H9 (cell line): ENCODE measurements at regions not wholly inside any gene's neighbourhood (a gene's known extent, or its start where the extent isn't known, plus 50 kb on each side); places are given as distances from the start of the nearest gene placed in this dataset.

Experiments
- DNase-seq: peaks from one replicate; pipeline ENCODE4 v3.0.0-alpha.2; 2017
- H2AFZ ChIP-seq: one replicate; pipeline ENCODE4 v1.6.1; 2013; ENCODE audit warnings: mild to moderate bottlenecking, low read length, control low read depth, moderate library complexity
- H2AK5ac ChIP-seq: 2 replicates; pipeline ENCODE4 v1.6.1; 2013; ENCODE audit warnings: low read length, control low read depth, mixed read lengths; ENCODE audit not compliant: insufficient read length
- H2BK120ac ChIP-seq: one replicate; pipeline ENCODE4 v1.6.1; 2013; ENCODE audit warnings: low read depth, mild to moderate bottlenecking, low read length, control low read depth, inconsistent platforms; ENCODE audit not compliant: poor library complexity, severe bottlenecking
- H2BK12ac ChIP-seq: 2 replicates; pipeline ENCODE4 v1.6.1; 2013; ENCODE audit warnings: low read length, control low read depth, mixed read lengths, low read depth; ENCODE audit not compliant: insufficient read length
- H2BK15ac ChIP-seq: 2 replicates; pipeline ENCODE4 v1.6.1; 2013; ENCODE audit warnings: low read depth, low read length, control low read depth
- H2BK20ac ChIP-seq: one replicate; pipeline ENCODE4 v1.6.1; 2013; ENCODE audit warnings: low read depth, mild to moderate bottlenecking, low read length, control low read depth, inconsistent platforms; ENCODE audit not compliant: poor library complexity, severe bottlenecking
- H2BK5ac ChIP-seq: 2 replicates; pipeline ENCODE4 v1.6.1; 2013; ENCODE audit warnings: low read length, control low read depth, mixed read lengths; ENCODE audit not compliant: insufficient read length
- H3K14ac ChIP-seq: 2 replicates; pipeline ENCODE4 v1.6.1; 2013; ENCODE audit warnings: low read length, control low read depth; ENCODE audit not compliant: insufficient read depth
- H3K18ac ChIP-seq: 2 replicates; pipeline ENCODE4 v1.6.1; 2013; ENCODE audit warnings: low read depth, mild to moderate bottlenecking, mixed read lengths, low read length, control low read depth; ENCODE audit not compliant: insufficient read length
- H3K23ac ChIP-seq: 2 replicates; pipeline ENCODE4 v1.6.1; 2013; ENCODE audit warnings: low read length, control low read depth, mixed read lengths, low read depth; ENCODE audit not compliant: insufficient read length
- H3K23me2 ChIP-seq: 2 replicates; pipeline ENCODE4 v1.6.1; 2013; ENCODE audit warnings: low read depth, mild to moderate bottlenecking, mixed read lengths, low read length, control low read depth; ENCODE audit not compliant: insufficient read length, poor library complexity, severe bottlenecking
- H3K27ac ChIP-seq: 2 replicates; pipeline ENCODE4 v1.5.1; 2013; ENCODE audit warnings: low read length, control low read depth, mixed read lengths, low read depth; ENCODE audit not compliant: insufficient read length
- H3K27me3 ChIP-seq: 2 replicates; pipeline ENCODE4 v1.6.1; 2013; ENCODE audit warnings: low read length, control low read depth, inconsistent platforms; ENCODE audit not compliant: insufficient read depth
- H3K4ac ChIP-seq: 2 replicates; pipeline ENCODE4 v1.6.1; 2013; ENCODE audit warnings: low read depth, mild to moderate bottlenecking, control low read depth, inconsistent platforms, low read length, moderate library complexity
- H3K4me1 ChIP-seq: 2 replicates; pipeline ENCODE4 v1.6.1; 2013; ENCODE audit warnings: low read length, control low read depth, inconsistent platforms; ENCODE audit not compliant: insufficient read depth
- H3K4me2 ChIP-seq: 2 replicates; pipeline ENCODE4 v1.6.1; 2013; ENCODE audit warnings: low read length, control low read depth, mixed read lengths; ENCODE audit not compliant: insufficient read length, insufficient read depth
- H3K56ac ChIP-seq: 2 replicates; pipeline ENCODE4 v1.6.1; 2013; ENCODE audit warnings: low read depth, mild to moderate bottlenecking, mixed read lengths, low read length, control low read depth; ENCODE audit not compliant: insufficient read length
- H3K79me1 ChIP-seq: 2 replicates; pipeline ENCODE4 v1.6.1; 2013; ENCODE audit warnings: low read depth, mild to moderate bottlenecking, moderate library complexity, low read length, control low read depth, inconsistent platforms; ENCODE audit not compliant: insufficient read depth, poor library complexity, severe bottlenecking
- H3K79me2 ChIP-seq: 2 replicates; pipeline ENCODE4 v1.6.1; 2013; ENCODE audit warnings: low read length, control low read depth, inconsistent platforms; ENCODE audit not compliant: insufficient read depth
- H3K9ac ChIP-seq: 2 replicates; pipeline ENCODE4 v1.6.1; 2013; ENCODE audit warnings: low read length, control low read depth, mixed read lengths; ENCODE audit not compliant: insufficient read length; ENCODE audit errors: extremely low read depth
- H3K9me3 ChIP-seq: one replicate; pipeline ENCODE4 v1.6.1; 2013; ENCODE audit warnings: low read depth, low read length, inconsistent platforms; ENCODE audit not compliant: control insufficient read depth
- H3T11ph ChIP-seq: one replicate; pipeline ENCODE4 v1.6.1; 2013; ENCODE audit warnings: mild to moderate bottlenecking, low read length, control low read depth, inconsistent platforms
- H4K20me1 ChIP-seq: one replicate; pipeline ENCODE4 v1.6.1; 2013; ENCODE audit not compliant: control insufficient read depth, insufficient read length, insufficient read depth
- H4K5ac ChIP-seq: 2 replicates; pipeline ENCODE4 v1.6.1; 2013; ENCODE audit warnings: low read depth, mild to moderate bottlenecking, mixed read lengths, low read length, control low read depth; ENCODE audit not compliant: insufficient read length
- H4K8ac ChIP-seq: replicated peaks from 2 replicates; pipeline ENCODE4 v1.6.1; 2013; ENCODE audit warnings: low read length, control low read depth, mixed read lengths, low read depth; ENCODE audit not compliant: insufficient read length
- H4K91ac ChIP-seq: 2 replicates; pipeline ENCODE4 v1.6.1; 2013; ENCODE audit warnings: low read depth, mild to moderate bottlenecking, moderate library complexity, mixed read lengths, low read length, control low read depth; ENCODE audit not compliant: insufficient read length
- H3K27ac Mint-ChIP-seq, 3 experiments: 2 replicates in 2 of 3; 3 replicates in 1 of 3; pipeline ENCODE4 v1.8.0; 2020 to 2021; ENCODE audit warnings: mixed read lengths in 3 of 3, mild to moderate bottlenecking in 1 of 3, moderate library complexity in 1 of 3
- H3K27me3 Mint-ChIP-seq: 2 replicates; pipeline ENCODE4 v1.8.0; 2021; ENCODE audit warnings: low read depth, mild to moderate bottlenecking, moderate library complexity, mixed read lengths
- H3K36me3 Mint-ChIP-seq, 3 experiments: 2 replicates in 2 of 3; 3 replicates in 1 of 3; pipeline ENCODE4 v1.8.0; 2020 to 2021; ENCODE audit warnings: low read depth in 3 of 3, mixed read lengths in 3 of 3; ENCODE audit not compliant: insufficient read depth in 1 of 3
- H3K4me1 Mint-ChIP-seq, 2 experiments: 2 replicates each; pipeline ENCODE4 v1.8.0; 2020; ENCODE audit warnings: mixed read lengths in 2 of 2
- H3K4me3 Mint-ChIP-seq, 2 experiments: 2 replicates in 1 of 2; 3 replicates in 1 of 2; pipeline ENCODE4 v1.8.0; 2020 to 2021; ENCODE audit warnings: mild to moderate bottlenecking in 2 of 2, mixed read lengths in 2 of 2, moderate library complexity in 1 of 2
- H3K9me3 Mint-ChIP-seq, 2 experiments: 2 replicates in 1 of 2; 3 replicates in 1 of 2; pipeline ENCODE4 v1.8.0; 2020; ENCODE audit warnings: mild to moderate bottlenecking in 2 of 2, mixed read lengths in 2 of 2, moderate library complexity in 1 of 2
- CTCF ChIP-seq: fragments of 200-600 bp; sonication (generic); conservative IDR thresholded peaks from 3 replicates; pipeline ENCODE4 v1.8.0; 2021; ENCODE audit warnings: antibody characterized with exemption, mild to moderate bottlenecking

- Histone ChIP-seq H2AFZ (no peak overlapping the region), H2AK5ac (no peak overlapping the region), H2BK5ac (no peak overlapping the region), H4K20me1 (no peaks in the 10 kb centered on the region), H2BK120ac (no peak overlapping the region), H2BK15ac (no peak overlapping the region), H3K9me3 (no peaks in the 10 kb centered on the region), H3K4me1 (no peaks in the 10 kb centered on the region; the same call in 1 of the 2 replicates), H3K14ac (no peak overlapping the region), H2BK12ac (no peak overlapping the region), H3K27ac (no peak overlapping the region), H3K23ac (no peak overlapping the region), H3K18ac (no peak overlapping the region), H3K27me3 (no peaks in the 10 kb centered on the region), H3K56ac (no peak overlapping the region), H4K5ac (no peak overlapping the region), H2BK20ac (no peak overlapping the region), H3K79me1 (no peaks in the 10 kb centered on the region), H3K4ac (no peak overlapping the region), H3K9ac (no peak overlapping the region), H4K8ac (no peak overlapping the region), H4K91ac (no peak overlapping the region), H3K4me2 (no peak overlapping the region), H3T11ph (no peak overlapping the region), H3K79me2 (no peaks in the 10 kb centered on the region), H3K23me2 (no peaks in the 10 kb centered on the region)
- TF ChIP-seq CTCF: no peak
- H3K27ac Mint-ChIP-seq: no peak overlapping the region
- no peaks in the 10 kb centered on the region for H3K27me3 Mint-ChIP-seq
- peaks cover 0 to 1% (median 0%) of the 10 kb centered on the region in 3 experiments; a peak in 1 of 7 replicates for H3K36me3 Mint-ChIP-seq
- no peak overlapping the region for H3K4me3 Mint-ChIP-seq
- DNase-seq: no peak
- H3K9me3 Mint-ChIP-seq: peaks cover 3% of the 10 kb centered on the region in 2 experiments; a peak in 2 of 5 replicates
- peaks cover 23 to 25% of the 10 kb centered on the region in 2 experiments for H3K4me1 Mint-ChIP-seq
These were observed 177.0 kb downstream of the RBM46 start for GRCh38 chr4:154958121-154958520.
